Lung microvascular endothelial cell (primary cell): ENCODE measurements at regions not wholly inside any gene's neighbourhood (a gene's known extent, or its start where the extent isn't known, plus 50 kb on each side); places are given as distances from the start of the nearest gene placed in this dataset.
"Not testable (repeated sequence)": the region's sequence is repeated elsewhere in the genome, so short reads cannot be mapped to it uniquely, and the experiment has no call there.

ENCODE experiments used
- DNase-seq, 2 donors: peaks; one replicate each; pipeline versions ENCODE4 v3.0.0 to v3.0.0-alpha.2; 2010; ENCODE audit warnings: low read depth in 2 of 2

- DNase-seq, result not testable (repeated sequence)
Observed at GRCh38 chr6:1156411-1156810, 155.5 kb upstream of the FOXQ1 start.

GRCh38 chr6:1153696-1154245 lies 158.1 kb upstream of the FOXQ1 start:
- DNase-seq, result no peak

GRCh38 chr6:1146500-1146899 lies 165.4 kb upstream of the FOXQ1 start:
- no peak for DNase-seq

- no peak for DNase-seq
Observed at GRCh38 chr6:1145768-1146218, 166.1 kb upstream of the FOXQ1 start.

- no peak for DNase-seq
Observed at GRCh38 chr6:1144842-1145767, 166.8 kb upstream of the FOXQ1 start.

GRCh38 chr6:1143655-1144054 lies 168.2 kb upstream of the FOXQ1 start:
- DNase-seq, result no peak

GRCh38 chr6:1139155-1139890 lies 172.6 kb upstream of the FOXQ1 start:
- no peak for DNase-seq

GRCh38 chr6:1137849-1138248 lies 174.0 kb upstream of the FOXQ1 start:
- DNase-seq, result no peak

- DNase-seq, result no peak
Observed at GRCh38 chr6:1136827-1137226, 175.1 kb upstream of the FOXQ1 start.

- no peak for DNase-seq
Observed at GRCh38 chr6:1136415-1136774, 175.5 kb upstream of the FOXQ1 start.

- no peak for DNase-seq
Observed at GRCh38 chr6:1135726-1136414, 176.0 kb upstream of the FOXQ1 start.

GRCh38 chr6:1131285-1132079 lies 180.4 kb upstream of the FOXQ1 start:
- no peak for DNase-seq

GRCh38 chr6:1130709-1131108 lies 181.2 kb upstream of the FOXQ1 start:
- no peak for DNase-seq

- DNase-seq, result no peak
Observed at GRCh38 chr6:1129131-1129530, 182.8 kb upstream of the FOXQ1 start.

- no peak for DNase-seq
Observed at GRCh38 chr6:1127597-1128288, 184.2 kb upstream of the FOXQ1 start.

- no peak for DNase-seq
Observed at GRCh38 chr6:1127129-1127528, 184.8 kb upstream of the FOXQ1 start.

GRCh38 chr6:1126036-1126435 lies 185.9 kb upstream of the FOXQ1 start:
- no peak for DNase-seq

- no peak for DNase-seq
Observed at GRCh38 chr6:1125297-1125696, 186.6 kb upstream of the FOXQ1 start.

GRCh38 chr6:1124885-1125284 lies 187.0 kb upstream of the FOXQ1 start:
- DNase-seq, result no peak
